BE2C (cell line): ENCODE measurements at regions not wholly inside any gene's neighbourhood (a gene's known extent, or its start where the extent isn't known, plus 50 kb on each side); places are given as distances from the start of the nearest gene placed in this dataset.

Experiments used
- DNase-seq: peaks from one replicate; pipeline ENCODE4 v3.0.0-alpha.2; 2020
- H3K27me3 ChIP-seq: fragments of 250-450 bp; sonication (Bioruptor Pico); 2 replicates; pipeline ENCODE4 v1.5.1; 2020; ENCODE audit warnings: mild to moderate bottlenecking
- H3K36me3 ChIP-seq: fragments of 250-450 bp; sonication (Bioruptor Pico); 2 replicates; pipeline ENCODE4 v1.5.1; 2020; ENCODE audit warnings: mild to moderate bottlenecking
- H3K4me1 ChIP-seq: fragments of 250-450 bp; sonication (Bioruptor Pico); 2 replicates; pipeline ENCODE4 v1.5.1; 2020
- H3K4me3 ChIP-seq: 2 replicates; pipeline ENCODE4 v1.5.1; 2011; ENCODE audit warnings: low read depth, low read length
- H3K9me3 ChIP-seq: fragments of 250-450 bp; sonication (Bioruptor Pico); 2 replicates; pipeline ENCODE4 v1.5.1; 2020
- TF ChIP-seq, protein P1 (sequence below): IDR thresholded peaks from 2 replicates; pipeline ENCODE4 v1.5.1; 2012; ENCODE audit warnings: mild to moderate bottlenecking, low read depth, low read length

DNA sequence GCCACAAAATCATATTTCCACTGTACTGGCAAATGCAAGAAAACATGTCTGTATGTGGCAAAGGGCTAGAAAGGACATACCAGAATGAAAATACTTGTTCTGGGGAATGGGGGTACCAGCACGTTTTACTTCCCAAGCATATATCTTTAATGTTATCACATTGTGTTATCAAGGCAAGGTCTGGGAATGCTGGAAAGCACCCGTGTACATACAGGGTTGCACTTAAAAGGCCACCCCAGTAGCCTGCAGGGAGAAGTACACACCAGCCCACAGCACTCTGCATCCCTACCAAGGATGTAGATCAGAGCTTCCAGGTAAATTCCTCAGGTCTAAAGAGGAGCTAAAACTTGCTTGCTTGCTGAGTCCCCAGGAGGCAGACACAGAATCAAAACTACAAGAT is 381.8 kb downstream of the RRAGC start:
- Histone ChIP-seq H3K36me3 (no peaks in the 10 kb centered on the region), H3K4me1 (no peaks in the 10 kb centered on the region), H3K27me3 (no peaks in the 10 kb centered on the region), H3K9me3 (no peaks in the 10 kb centered on the region), H3K4me3 (no peak overlapping the region)
- TF ChIP-seq, protein P1, sequence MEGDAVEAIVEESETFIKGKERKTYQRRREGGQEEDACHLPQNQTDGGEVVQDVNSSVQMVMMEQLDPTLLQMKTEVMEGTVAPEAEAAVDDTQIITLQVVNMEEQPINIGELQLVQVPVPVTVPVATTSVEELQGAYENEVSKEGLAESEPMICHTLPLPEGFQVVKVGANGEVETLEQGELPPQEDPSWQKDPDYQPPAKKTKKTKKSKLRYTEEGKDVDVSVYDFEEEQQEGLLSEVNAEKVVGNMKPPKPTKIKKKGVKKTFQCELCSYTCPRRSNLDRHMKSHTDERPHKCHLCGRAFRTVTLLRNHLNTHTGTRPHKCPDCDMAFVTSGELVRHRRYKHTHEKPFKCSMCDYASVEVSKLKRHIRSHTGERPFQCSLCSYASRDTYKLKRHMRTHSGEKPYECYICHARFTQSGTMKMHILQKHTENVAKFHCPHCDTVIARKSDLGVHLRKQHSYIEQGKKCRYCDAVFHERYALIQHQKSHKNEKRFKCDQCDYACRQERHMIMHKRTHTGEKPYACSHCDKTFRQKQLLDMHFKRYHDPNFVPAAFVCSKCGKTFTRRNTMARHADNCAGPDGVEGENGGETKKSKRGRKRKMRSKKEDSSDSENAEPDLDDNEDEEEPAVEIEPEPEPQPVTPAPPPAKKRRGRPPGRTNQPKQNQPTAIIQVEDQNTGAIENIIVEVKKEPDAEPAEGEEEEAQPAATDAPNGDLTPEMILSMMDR, result no peak
- DNase-seq, result no peak

DNA sequence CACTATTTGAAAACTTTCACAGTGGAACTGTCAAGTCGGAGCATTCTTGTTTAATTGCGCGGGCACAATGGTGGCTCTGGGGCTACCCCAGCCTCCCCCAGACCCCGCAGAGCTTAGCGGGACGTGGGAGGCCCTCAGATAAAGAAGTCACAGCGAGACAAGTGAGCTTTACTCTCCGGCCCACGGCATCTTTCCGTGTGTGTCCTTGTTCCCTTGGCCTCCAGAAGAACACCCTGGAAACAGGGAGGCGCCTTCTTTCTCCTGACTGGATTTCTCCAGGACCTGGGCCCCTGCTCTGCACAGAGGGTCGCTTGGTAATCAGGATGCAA is 382.8 kb downstream of the RRAGC start:
- DNase-seq, result no peak
- H3K4me1 ChIP-seq, result no peaks in the 10 kb centered on the region
- H3K36me3 ChIP-seq, result no peaks in the 10 kb centered on the region
- TF ChIP-seq, protein P1, result no peak
- no peaks in the 10 kb centered on the region for H3K9me3 ChIP-seq
- H3K27me3 ChIP-seq, result no peaks in the 10 kb centered on the region
- no peak overlapping the region for H3K4me3 ChIP-seq

DNA sequence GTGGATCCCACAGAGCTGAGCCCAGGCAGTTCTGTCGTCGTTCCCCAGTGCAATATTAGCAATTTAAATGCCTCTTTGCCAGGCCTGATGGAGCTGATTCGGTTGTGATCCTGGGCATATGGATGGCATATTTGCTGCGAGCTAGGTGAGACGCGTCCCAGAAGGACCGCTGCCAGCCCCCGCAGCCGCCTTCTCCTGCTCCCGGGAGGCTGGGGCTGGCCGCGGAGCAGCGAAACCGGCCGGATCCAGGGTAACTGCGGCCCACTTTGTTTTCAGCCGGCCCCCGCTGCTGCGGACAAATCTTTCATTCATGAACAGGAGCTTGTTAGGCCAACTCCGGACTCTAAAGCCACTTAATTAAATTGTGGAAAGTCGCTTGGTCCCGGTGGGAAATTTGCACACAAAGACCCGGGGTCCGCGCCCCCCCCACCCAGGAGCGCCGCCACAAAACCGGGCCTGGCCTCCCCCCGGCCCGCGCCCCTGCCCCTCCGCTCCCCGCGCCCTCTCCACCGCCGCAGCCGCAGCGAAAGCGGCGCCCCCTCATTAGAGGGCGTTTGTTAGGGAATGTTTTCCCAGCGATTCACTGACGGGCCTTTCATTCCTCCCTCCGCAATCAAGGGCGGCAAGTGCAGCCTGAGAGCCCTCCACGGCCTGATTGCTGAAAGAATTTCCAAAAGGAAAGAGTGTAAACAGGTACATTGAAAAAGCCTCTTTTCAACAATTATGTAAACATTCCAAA is 383.3 kb downstream of the RRAGC start:
- H3K4me3 ChIP-seq, result no peak overlapping the region
- no peaks in the 10 kb centered on the region for H3K27me3 ChIP-seq
- H3K9me3 ChIP-seq, result no peaks in the 10 kb centered on the region
- TF ChIP-seq, protein P1, result no peak
- H3K4me1 ChIP-seq, result no peaks in the 10 kb centered on the region
- DNase-seq, result no peak
- no peaks in the 10 kb centered on the region for H3K36me3 ChIP-seq

DNA sequence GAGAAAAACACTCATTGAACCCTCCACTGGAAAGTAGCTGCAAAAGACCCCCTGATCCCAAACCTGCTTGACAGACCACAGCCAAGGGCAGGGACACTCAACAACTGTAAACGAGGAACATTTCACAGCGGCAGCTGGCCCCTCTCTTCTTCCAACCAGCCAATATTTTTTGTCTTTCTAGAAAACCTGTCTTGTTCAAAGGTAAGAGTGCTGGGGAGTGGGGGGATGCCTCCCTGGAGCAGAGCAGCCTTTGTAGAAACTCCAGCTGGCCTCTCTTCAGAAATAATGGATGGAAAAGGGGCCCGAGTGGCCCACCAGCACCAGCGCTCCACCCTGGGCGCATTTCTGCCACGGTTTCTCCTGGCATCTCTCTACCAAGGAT is 384.0 kb downstream of the RRAGC start:
- TF ChIP-seq, protein P1, result no peak
- no peaks in the 10 kb centered on the region for H3K27me3 ChIP-seq
- H3K4me3 ChIP-seq, result no peak overlapping the region
- no peaks in the 10 kb centered on the region for H3K9me3 ChIP-seq
- no peak for DNase-seq
- H3K36me3 ChIP-seq, result no peaks in the 10 kb centered on the region
- no peaks in the 10 kb centered on the region for H3K4me1 ChIP-seq

DNA sequence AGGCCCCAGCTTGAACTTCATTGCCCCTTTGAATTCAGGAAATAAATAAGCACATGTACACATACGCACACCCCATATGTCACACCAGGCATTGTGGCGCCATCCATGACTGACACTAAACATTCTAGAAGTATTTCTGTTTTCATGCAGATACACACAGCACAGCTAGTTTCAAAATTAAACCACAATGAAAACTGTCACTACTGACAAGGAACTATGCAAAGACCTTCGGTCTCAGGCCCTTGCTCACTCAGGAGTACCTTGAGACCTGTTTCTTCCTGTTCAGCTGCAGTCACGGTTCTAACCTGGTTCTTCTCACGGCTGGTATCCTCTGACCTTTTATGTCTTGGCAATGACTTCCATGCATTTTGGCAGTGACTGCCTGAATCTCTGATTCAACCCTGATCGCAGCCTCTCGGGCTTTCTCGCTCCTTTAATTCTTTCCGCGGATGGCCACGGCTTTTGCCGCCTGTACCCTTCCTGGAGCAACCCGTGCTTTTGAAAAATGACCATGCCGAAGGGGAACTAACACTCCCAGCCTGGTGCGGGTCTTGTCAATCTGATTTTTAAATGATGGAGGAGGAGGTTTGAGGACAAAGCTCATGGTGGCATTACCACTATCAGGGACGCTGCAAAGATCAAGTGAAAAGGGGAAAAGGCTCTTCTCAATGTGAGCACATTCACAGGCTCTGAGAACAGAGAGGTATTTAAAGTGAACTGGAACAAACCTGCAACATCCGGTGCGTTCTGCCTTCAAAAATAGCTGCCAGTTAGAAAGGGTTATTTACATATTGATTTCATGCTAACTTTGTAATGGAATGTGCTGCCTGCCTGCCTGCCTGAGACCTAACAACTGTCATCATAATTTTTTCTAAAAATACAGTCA is 384.6 kb downstream of the RRAGC start:
- TF ChIP-seq, protein P1, result no peak
- Histone ChIP-seq H3K27me3 (no peaks in the 10 kb centered on the region), H3K36me3 (no peaks in the 10 kb centered on the region), H3K9me3 (no peaks in the 10 kb centered on the region), H3K4me1 (no peaks in the 10 kb centered on the region), H3K4me3 (no peak overlapping the region)
- DNase-seq, result no peak

DNA sequence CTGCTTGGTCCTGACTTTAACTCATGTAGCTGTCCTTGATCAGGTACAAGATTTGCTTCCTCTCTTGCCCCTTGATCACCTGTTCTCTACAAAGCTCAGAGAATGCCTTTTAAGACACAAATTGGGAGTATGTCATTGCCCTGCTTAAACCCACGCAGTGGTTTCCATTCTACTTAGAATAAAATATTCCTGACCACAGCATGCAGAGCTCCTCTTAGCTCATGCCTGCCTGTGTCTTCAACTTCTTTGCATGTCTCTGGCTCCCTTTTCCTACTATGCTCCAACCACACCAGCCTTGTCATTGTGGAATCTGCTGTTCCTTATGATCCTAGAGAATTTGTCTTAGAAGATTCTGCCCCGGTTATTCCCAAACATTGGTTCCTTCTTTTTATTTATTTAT is 393.1 kb downstream of the RRAGC start:
- no peaks in the 10 kb centered on the region for H3K9me3 ChIP-seq
- DNase-seq, result no peak
- H3K36me3 ChIP-seq, result no peaks in the 10 kb centered on the region
- H3K4me1 ChIP-seq, result no peaks in the 10 kb centered on the region
- no peaks in the 10 kb centered on the region for H3K27me3 ChIP-seq
- TF ChIP-seq, protein P1, result no peak
- no peak overlapping the region for H3K4me3 ChIP-seq
